Esophagus (tissue), 2 donors: ENCODE measurements at regions not wholly inside any gene's neighbourhood (a gene's known extent, or its start where the extent isn't known, plus 50 kb on each side); places are given as distances from the start of the nearest gene placed in this dataset.

ENCODE experiments used
- H3K27ac ChIP-seq, 2 donors: one replicate each; pipeline ENCODE4 v1.5.1; 2013; ENCODE audit warnings: low read depth in 2 of 2, mild to moderate bottlenecking in 2 of 2, inconsistent platforms in 1 of 2, low read length in 1 of 2, moderate library complexity in 1 of 2
- H3K27me3 ChIP-seq, 2 donors: one replicate each; pipeline ENCODE4 v1.6.1; 2013; ENCODE audit warnings: low read length in 2 of 2, control low read depth in 1 of 2, mild to moderate bottlenecking in 1 of 2; ENCODE audit not compliant: insufficient read depth in 2 of 2, control insufficient read depth in 1 of 2
- H3K36me3 ChIP-seq, 2 donors: one replicate each; pipeline ENCODE4 v1.6.1; 2013; ENCODE audit warnings: low read length in 1 of 2; ENCODE audit not compliant: control insufficient read depth in 2 of 2, insufficient read depth in 2 of 2
- H3K4me1 ChIP-seq, 2 donors: one replicate each; pipeline ENCODE4 v1.6.1; 2013; ENCODE audit warnings: low read length in 1 of 2; ENCODE audit not compliant: control insufficient read depth in 2 of 2, insufficient read depth in 2 of 2
- H3K4me3 ChIP-seq, 2 donors: one replicate each; pipeline ENCODE4 v1.5.1; 2013; ENCODE audit warnings: low read length in 2 of 2, mild to moderate bottlenecking in 2 of 2, low read depth in 1 of 2, moderate library complexity in 1 of 2
- H3K9me3 ChIP-seq, 2 donors: one replicate each; pipeline ENCODE4 v1.6.1; 2013; ENCODE audit warnings: mild to moderate bottlenecking in 2 of 2, low read depth in 1 of 2, low read length in 1 of 2, moderate library complexity in 1 of 2; ENCODE audit not compliant: control insufficient read depth in 2 of 2, insufficient read depth in 1 of 2
- WGBS, 2 donors: extraction: QIAGEN DNeasy Blood & Tissue Kit; methylation state at CpG; one replicate each; pipeline ENCODE4 v1.1.7; 2013; 5-methylcytosine and 5-hydroxymethylcytosine counted together
- donor health status: healthy with polysubstance abuse.
- donor health status: Bipolar disorder and iron deficiency.

GRCh38 chr21:39009587-39010225 lies 173.5 kb downstream of the PSMG1 start:
- 71% methylated on average over 7 of the region's 7 CpGs for WGBS, 2 donors
- H3K4me1 ChIP-seq: peaks cover 1 to 3% of the 10 kb centered on the region in 2 donors
- H3K4me3 ChIP-seq: no peak overlapping the region
- H3K9me3 ChIP-seq: no peaks in the 10 kb centered on the region
- no peak overlapping the region for H3K27ac ChIP-seq
- H3K36me3 ChIP-seq: no peaks in the 10 kb centered on the region
- no peaks in the 10 kb centered on the region for H3K27me3 ChIP-seq

GRCh38 chr21:39007985-39008384 lies 175.3 kb downstream of the PSMG1 start:
- H3K9me3 ChIP-seq: no peaks in the 10 kb centered on the region
- peak overlapping the region in 1 of 2 donors; percentile 33 for H3K27ac ChIP-seq
- 77 to 81% methylated on average over 2 of the region's 2 CpGs for WGBS, 2 donors
- peaks cover 3 to 5% of the 10 kb centered on the region in 2 donors for H3K4me1 ChIP-seq
- H3K27me3 ChIP-seq: no peaks in the 10 kb centered on the region
- no peak overlapping the region for H3K4me3 ChIP-seq
- H3K36me3 ChIP-seq: no peaks in the 10 kb centered on the region

DNA sequence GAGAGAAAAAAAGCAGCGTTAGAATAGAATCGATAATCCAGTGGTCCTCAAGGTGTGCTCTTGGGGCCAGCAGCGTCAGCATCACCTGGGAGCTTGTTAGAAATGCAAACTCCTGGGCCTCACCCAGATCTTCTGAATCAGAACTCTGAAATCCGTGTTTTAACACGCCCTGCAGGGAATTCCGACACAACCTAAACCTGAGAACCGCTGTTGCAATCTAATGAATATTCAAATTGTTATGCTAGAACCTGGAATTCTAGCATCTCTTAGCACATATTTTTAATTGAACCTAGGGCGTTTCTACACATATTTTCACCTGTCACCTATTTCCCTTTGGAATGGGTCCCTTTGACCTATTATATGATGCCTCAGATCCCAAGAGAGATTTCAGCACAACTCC lies 175.7 kb downstream of the PSMG1 start:
- WGBS, 2 donors: 38 to 46% methylated on average over 8 of the region's 8 CpGs
- Histone ChIP-seq H3K4me1 (peaks cover 3 to 5% of the 10 kb centered on the region in 2 donors), H3K9me3 (no peaks in the 10 kb centered on the region), H3K4me3 (no peak overlapping the region), H3K36me3 (no peaks in the 10 kb centered on the region), H3K27ac (peak overlapping the region; percentile 32 to 61), H3K27me3 (no peaks in the 10 kb centered on the region)

DNA sequence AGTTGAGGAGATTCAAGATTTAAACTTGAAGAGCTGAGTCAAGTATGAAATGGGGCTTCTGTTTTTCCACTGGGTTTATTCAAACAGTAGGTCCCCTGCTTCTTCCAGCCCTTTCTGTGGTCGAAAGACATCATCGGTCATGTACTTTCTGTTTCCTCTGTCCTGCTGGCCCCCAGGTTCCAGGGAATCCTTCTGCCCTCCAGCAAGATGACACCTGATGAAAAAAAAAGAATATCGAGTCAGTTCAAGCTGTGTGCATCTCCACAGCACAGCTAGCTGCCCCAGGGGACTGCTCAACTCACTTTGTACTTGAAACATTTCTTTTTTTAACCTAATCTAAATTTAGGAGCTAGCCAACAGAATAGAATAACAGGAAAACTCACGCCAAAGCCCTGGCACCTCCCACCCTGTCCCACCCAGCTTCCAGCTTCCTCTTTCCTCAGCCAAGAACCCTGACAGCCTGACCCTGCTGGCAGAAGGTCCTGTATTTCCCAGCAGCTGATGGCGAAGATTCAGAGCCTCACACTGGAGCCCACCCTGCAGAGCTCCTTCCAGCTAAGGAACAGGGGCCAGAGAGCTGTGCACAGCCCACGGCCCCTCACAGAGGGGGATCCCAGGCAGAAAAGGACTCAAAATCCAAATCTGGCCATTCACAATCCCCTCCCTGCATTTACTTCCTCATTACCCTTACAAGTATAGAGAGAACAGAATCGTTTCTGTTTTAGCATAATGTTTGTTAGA lies 176.5 kb downstream of the PSMG1 start:
- Histone ChIP-seq H3K27me3 (no peaks in the 10 kb centered on the region), H3K9me3 (no peaks in the 10 kb centered on the region), H3K36me3 (no peaks in the 10 kb centered on the region), H3K27ac (peak overlapping the region; percentile 90 to 93), H3K4me1 (peaks cover 3 to 5% of the 10 kb centered on the region in 2 donors), H3K4me3 (no peak overlapping the region)
- WGBS, 2 donors: 22 to 28% methylated on average over 7 of the region's 7 CpGs

DNA sequence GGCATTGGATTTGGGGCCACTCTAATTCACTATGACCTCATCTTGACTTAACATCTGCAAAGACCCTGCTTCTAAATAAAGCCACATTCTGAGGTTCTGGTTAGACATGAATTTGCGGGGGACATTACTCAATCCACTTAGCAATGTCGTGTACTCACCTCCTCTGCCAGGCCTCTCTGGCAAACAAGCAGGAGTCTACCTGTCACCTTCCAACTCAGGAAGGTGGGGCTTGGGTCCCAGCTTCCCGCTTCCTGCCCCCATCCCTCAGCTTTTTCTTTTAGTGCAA lies 177.8 kb downstream of the PSMG1 start:
- no peaks in the 10 kb centered on the region for H3K9me3 ChIP-seq
- peak overlapping the region; percentile 30 to 75 for H3K27ac ChIP-seq
- H3K4me3 ChIP-seq: no peak overlapping the region
- no peaks in the 10 kb centered on the region for H3K27me3 ChIP-seq
- H3K36me3 ChIP-seq: no peaks in the 10 kb centered on the region
- WGBS, 2 donors: 62 to 66% methylated on average over 3 of the region's 3 CpGs
- H3K4me1 ChIP-seq: peaks cover 3 to 7% of the 10 kb centered on the region in 2 donors

GRCh38 chr21:39004634-39005501 lies 178.4 kb downstream of the PSMG1 start:
- Histone ChIP-seq H3K9me3 (no peaks in the 10 kb centered on the region), H3K27ac (peak overlapping the region; percentile 53 to 77), H3K36me3 (no peaks in the 10 kb centered on the region), H3K4me3 (no peak overlapping the region), H3K27me3 (no peaks in the 10 kb centered on the region), H3K4me1 (peaks cover 3 to 7% of the 10 kb centered on the region in 2 donors)
- WGBS, 2 donors: 26 to 33% methylated on average over 17 to 21 of the region's 23 CpGs

GRCh38 chr21:39003982-39004633 lies 179.1 kb downstream of the PSMG1 start:
- Histone ChIP-seq H3K27me3 (no peaks in the 10 kb centered on the region), H3K36me3 (no peaks in the 10 kb centered on the region), H3K4me1 (peaks cover 3 to 7% of the 10 kb centered on the region in 2 donors), H3K27ac (peak overlapping the region; percentile 53 to 77), H3K4me3 (no peak overlapping the region), H3K9me3 (no peaks in the 10 kb centered on the region)
- WGBS, 2 donors: 39 to 47% methylated on average over 9 of the region's 9 CpGs

DNA sequence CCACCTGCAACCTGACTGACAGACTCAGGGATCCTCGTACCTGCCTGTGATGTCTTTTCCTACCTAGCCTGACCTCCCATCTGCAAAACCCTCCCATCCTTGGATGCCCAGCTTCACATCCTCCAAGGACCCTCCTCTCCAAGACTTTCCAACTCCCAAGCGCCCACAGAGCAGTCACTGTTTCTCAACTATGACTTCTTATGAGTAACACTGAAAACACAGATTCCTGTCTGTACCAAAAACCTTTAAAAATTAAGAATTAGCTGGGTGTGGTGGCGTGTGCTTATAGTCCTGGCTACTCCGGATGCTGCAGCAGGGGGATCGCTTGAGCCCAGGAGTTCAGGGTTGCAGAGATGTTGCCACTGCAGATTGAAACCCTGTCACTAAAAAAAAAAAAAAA lies 181.9 kb downstream of the PSMG1 start:
- WGBS, 2 donors: 88 to 94% methylated on average over 5 of the region's 5 CpGs
- H3K36me3 ChIP-seq: no peaks in the 10 kb centered on the region
- H3K27ac ChIP-seq: no peak overlapping the region
- H3K27me3 ChIP-seq: no peaks in the 10 kb centered on the region
- peaks cover 3 to 7% of the 10 kb centered on the region in 2 donors for H3K4me1 ChIP-seq
- no peak overlapping the region for H3K4me3 ChIP-seq
- H3K9me3 ChIP-seq: no peaks in the 10 kb centered on the region

DNA sequence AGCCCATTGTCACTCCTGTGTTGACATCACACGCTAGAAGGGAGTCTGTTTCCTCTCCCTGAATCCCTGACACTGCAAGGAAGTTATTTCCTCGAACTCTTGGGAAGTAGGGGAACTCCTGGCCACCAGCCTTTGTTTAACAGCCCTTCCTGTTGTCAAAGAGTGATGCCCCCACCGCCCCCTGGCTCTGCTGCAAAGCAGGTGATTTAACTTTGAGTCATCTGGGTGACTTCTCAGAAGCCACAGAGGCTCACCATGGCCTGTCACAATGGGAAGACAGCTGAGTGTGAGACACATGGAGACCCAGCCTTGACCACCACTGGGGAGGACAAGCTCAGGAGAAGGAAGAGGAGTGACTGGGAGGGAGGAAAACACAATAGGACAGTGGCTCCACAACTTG lies 182.8 kb downstream of the PSMG1 start:
- Histone ChIP-seq H3K27me3 (no peaks in the 10 kb centered on the region), H3K9me3 (no peaks in the 10 kb centered on the region), H3K4me1 (peaks cover 5 to 8% of the 10 kb centered on the region in 2 donors), H3K36me3 (no peaks in the 10 kb centered on the region), H3K4me3 (no peak overlapping the region), H3K27ac (peak overlapping the region in 1 of 2 donors; percentile 1)
- WGBS, 2 donors: 57 to 59% methylated on average over 3 of the region's 3 CpGs
